GM12878 (cell line): ENCODE measurements at regions not wholly inside any gene's neighbourhood (a gene's known extent, or its start where the extent isn't known, plus 50 kb on each side); places are given as distances from the start of the nearest gene placed in this dataset.

ENCODE experiments used
- ATAC-seq: fragments of 200-7000 bp; cut with Tn5 transposase; 3 replicates; pipeline ENCODE4 v1.9.1; 2020; ENCODE audit warnings: mild to moderate bottlenecking, moderate library complexity
- BruUV-seq: library from RNA; stranded (reverse); fragments of 400-500 nt; replicated peaks from 2 replicates; lab custom pipeline; 2021; lab: Mats Ljungman, UMichigan
- CTCF ChIA-PET: fragments of 300-600 bp; sonication (Branson Sonifier 250); formaldehyde crosslinking; extraction: SDS; loops from one replicate; lab custom pipeline; 2021; ENCODE audit warnings: inconsistent platforms; lab: Yijun Ruan, JAX
- POLR2A ChIA-PET: fragments of 350-600 bp; formaldehyde crosslinking; extraction: SDS; loops from one replicate; lab custom pipeline; 2021; ENCODE audit warnings: inconsistent platforms; lab: Charles Lee
- RAD21 ChIA-PET: fragments of 300-600 bp; sonication (Branson Sonifier 250); formaldehyde crosslinking; loops from one replicate; lab custom pipeline; 2023; ENCODE audit warnings: antibody characterized with exemption; ENCODE audit not compliant: unreplicated experiment; lab: Charles Lee
- SMC1A ChIA-PET: fragments of 300-600 bp; sonication (Branson Sonifier 250); formaldehyde crosslinking; loops from one replicate; lab custom pipeline; 2023; ENCODE audit not compliant: unreplicated experiment, uncharacterized antibody; lab: Charles Lee
- DNase-seq: peaks from one replicate; pipeline ENCODE4 v3.0.0-alpha.2; 2011; ENCODE audit warnings: low read depth, low spot score
- FAIRE-seq: peaks from 3 replicates; lab custom pipeline; 2011; peaks lifted over from hg19 to GRCh38; lab: Jason Lieb, UNC
- H2AFZ ChIP-seq: 2 replicates; pipeline ENCODE4 v1.6.0; 2011; ENCODE audit warnings: low read depth, low read length, control low read depth; ENCODE audit not compliant: control insufficient read depth
- H3K27ac ChIP-seq: 2 replicates; pipeline ENCODE4 v1.5.1; 2011; ENCODE audit warnings: control low read depth; ENCODE audit not compliant: control insufficient read depth, insufficient read depth
- H3K27me3 ChIP-seq, 2 experiments: replicated peaks in 1 of 2; 2 replicates each; pipeline versions ENCODE4 v1.6.0 to v1.6.1; 2011; ENCODE audit warnings: low read length in 1 of 2; ENCODE audit not compliant: control insufficient read depth in 2 of 2, insufficient read depth in 2 of 2
- H3K36me3 ChIP-seq, 2 experiments: 2 replicates each; pipeline ENCODE4 v1.5.1; 2011; ENCODE audit warnings: low read length in 1 of 2; ENCODE audit not compliant: control insufficient read depth in 2 of 2, insufficient read depth in 2 of 2
- H3K4me1 ChIP-seq: 2 replicates; pipeline ENCODE4 v1.6.1; 2011; ENCODE audit warnings: mild to moderate bottlenecking, low read length, moderate library complexity, mixed read lengths; ENCODE audit not compliant: control insufficient read depth, insufficient read depth
- H3K4me2 ChIP-seq: 2 replicates; pipeline ENCODE4 v1.6.0; 2011; ENCODE audit warnings: control low read depth; ENCODE audit not compliant: control insufficient read depth, insufficient read depth
- H3K4me3 ChIP-seq: fragments of 200-600 bp; sonication (generic); 2 replicates; pipeline ENCODE4 v1.5.1; 2016
- H3K79me2 ChIP-seq: 2 replicates; pipeline ENCODE4 v1.6.0; 2011; ENCODE audit warnings: low read length; ENCODE audit not compliant: control insufficient read depth, insufficient read depth
- H3K9ac ChIP-seq: 2 replicates; pipeline ENCODE4 v1.8.0; 2011; ENCODE audit warnings: low read length, control low read depth, mixed read lengths; ENCODE audit not compliant: control insufficient read depth, insufficient read depth
- H3K9me3 ChIP-seq: replicated peaks from 3 replicates; pipeline ENCODE4 v1.5.1; 2011; ENCODE audit warnings: mild to moderate bottlenecking, low read length; ENCODE audit not compliant: control insufficient read depth, insufficient read depth
- H4K20me1 ChIP-seq: 2 replicates; pipeline ENCODE4 v1.6.0; 2011; ENCODE audit not compliant: control insufficient read depth, insufficient read depth
- BRCA1 ChIP-seq: IDR thresholded peaks from 2 replicates; pipeline ENCODE4 v1.6.1; 2011; ENCODE audit warnings: low read depth, low read length, improper control_type of control experiment
- ESRRA ChIP-seq: IDR thresholded peaks from 2 replicates; pipeline ENCODE4 v1.6.1; 2012; ENCODE audit warnings: mild to moderate bottlenecking, low read length, improper control_type of control experiment
- HCFC1 ChIP-seq: fragments of 150-350 bp; IDR thresholded peaks from 2 replicates; pipeline ENCODE4 v1.6.1; 2014; ENCODE audit warnings: low read length
- NFYB ChIP-seq: IDR thresholded peaks from 2 replicates; pipeline ENCODE4 v1.6.1; 2011; ENCODE audit warnings: low read depth, mild to moderate bottlenecking, low read length, improper control_type of control experiment, moderate library complexity; ENCODE audit not compliant: insufficient read depth
- RAD21 ChIP-seq: IDR thresholded peaks from 2 replicates; pipeline ENCODE4 v1.6.1; 2011; ENCODE audit warnings: mild to moderate bottlenecking, low read depth, low read length, moderate library complexity; ENCODE audit not compliant: insufficient read depth
- SP1 ChIP-seq: IDR thresholded peaks from one replicate; pipeline ENCODE4 v1.6.1; 2011; ENCODE audit warnings: low read depth, low read length
- USF2 ChIP-seq: IDR thresholded peaks from 2 replicates; pipeline ENCODE4 v1.6.1; 2011; ENCODE audit warnings: low read depth, low read length, improper control_type of control experiment, borderline replicate concordance
- WGBS: methylation state at CpG from one replicate; pipeline ENCODE4 v1.1.6; 2016; ENCODE audit warnings: low lambda C conversion rate; ENCODE audit not compliant: insufficient replicate concordance, insufficient coverage; ENCODE audit errors: missing lambda C conversion rate; 5-methylcytosine and 5-hydroxymethylcytosine counted together
- in situ Hi-C: fragments of 300-500 bp; cut with MboI; formaldehyde crosslinking; loops from 9 replicates; pipeline ENCODE4 v1.14.3; 2018; ENCODE audit warnings: mixed read lengths
- intact Hi-C: fragments of 100-400 bp; cut with micrococcal nuclease; formaldehyde crosslinking; loops from one replicate; pipeline ENCODE4 v1.14.2; 2022; ENCODE audit not compliant: unreplicated experiment
- TF ChIP-seq, protein P1 (sequence below): fragments of 450-650 bp; formaldehyde crosslinking; IDR thresholded peaks from 2 replicates; pipeline ENCODE4 v1.5.0; 2022; ENCODE audit warnings: mild to moderate bottlenecking, missing genetic modification characterization
- TF ChIP-seq, protein P2 (sequence below): fragments of 450-650 bp; IDR thresholded peaks from 2 replicates; pipeline ENCODE4 v1.6.1; 2017; ENCODE audit warnings: low read depth, mild to moderate bottlenecking, moderate library complexity

DNA sequence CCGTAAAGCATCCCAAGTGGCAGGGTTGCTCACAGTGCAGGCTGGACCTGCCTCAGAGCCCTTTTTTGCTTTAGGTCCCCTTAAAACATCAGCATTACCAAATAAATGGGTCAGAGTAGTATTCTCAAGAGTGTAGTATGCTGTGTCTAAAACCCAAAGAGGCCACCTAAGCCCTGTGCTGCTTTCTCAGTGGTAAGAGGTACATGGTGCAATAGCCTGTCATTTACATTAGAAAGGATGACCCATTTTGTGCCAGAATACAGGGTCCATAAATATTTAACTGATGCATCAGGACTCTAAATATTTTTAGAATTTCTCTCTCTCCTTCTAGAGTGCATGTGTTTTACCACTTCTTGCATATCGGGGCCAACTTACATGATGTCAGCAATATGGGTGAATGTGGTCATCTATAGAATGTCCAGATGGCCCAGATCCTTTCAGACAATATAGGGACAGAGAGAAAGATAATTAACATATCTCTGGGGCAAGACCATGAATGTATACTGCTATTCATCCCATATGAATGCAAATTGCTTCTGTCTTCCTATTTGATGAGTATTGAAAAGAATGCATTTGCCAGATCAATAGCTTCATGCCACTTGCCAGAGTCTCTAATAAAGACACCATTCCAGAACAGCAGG is 329.2 kb downstream of the PMP22 start (continued):
- TF ChIP-seq, protein P1, sequence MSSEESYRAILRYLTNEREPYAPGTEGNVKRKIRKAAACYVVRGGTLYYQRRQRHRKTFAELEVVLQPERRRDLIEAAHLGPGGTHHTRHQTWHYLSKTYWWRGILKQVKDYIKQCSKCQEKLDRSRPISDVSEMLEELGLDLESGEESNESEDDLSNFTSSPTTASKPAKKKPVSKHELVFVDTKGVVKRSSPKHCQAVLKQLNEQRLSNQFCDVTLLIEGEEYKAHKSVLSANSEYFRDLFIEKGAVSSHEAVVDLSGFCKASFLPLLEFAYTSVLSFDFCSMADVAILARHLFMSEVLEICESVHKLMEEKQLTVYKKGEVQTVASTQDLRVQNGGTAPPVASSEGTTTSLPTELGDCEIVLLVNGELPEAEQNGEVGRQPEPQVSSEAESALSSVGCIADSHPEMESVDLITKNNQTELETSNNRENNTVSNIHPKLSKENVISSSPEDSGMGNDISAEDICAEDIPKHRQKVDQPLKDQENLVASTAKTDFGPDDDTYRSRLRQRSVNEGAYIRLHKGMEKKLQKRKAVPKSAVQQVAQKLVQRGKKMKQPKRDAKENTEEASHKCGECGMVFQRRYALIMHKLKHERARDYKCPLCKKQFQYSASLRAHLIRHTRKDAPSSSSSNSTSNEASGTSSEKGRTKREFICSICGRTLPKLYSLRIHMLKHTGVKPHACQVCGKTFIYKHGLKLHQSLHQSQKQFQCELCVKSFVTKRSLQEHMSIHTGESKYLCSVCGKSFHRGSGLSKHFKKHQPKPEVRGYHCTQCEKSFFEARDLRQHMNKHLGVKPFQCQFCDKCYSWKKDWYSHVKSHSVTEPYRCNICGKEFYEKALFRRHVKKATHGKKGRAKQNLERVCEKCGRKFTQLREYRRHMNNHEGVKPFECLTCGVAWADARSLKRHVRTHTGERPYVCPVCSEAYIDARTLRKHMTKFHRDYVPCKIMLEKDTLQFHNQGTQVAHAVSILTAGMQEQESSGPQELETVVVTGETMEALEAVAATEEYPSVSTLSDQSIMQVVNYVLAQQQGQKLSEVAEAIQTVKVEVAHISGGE (CRISPR knock-in tag): no peak
- TF ChIP-seq, protein P2, sequence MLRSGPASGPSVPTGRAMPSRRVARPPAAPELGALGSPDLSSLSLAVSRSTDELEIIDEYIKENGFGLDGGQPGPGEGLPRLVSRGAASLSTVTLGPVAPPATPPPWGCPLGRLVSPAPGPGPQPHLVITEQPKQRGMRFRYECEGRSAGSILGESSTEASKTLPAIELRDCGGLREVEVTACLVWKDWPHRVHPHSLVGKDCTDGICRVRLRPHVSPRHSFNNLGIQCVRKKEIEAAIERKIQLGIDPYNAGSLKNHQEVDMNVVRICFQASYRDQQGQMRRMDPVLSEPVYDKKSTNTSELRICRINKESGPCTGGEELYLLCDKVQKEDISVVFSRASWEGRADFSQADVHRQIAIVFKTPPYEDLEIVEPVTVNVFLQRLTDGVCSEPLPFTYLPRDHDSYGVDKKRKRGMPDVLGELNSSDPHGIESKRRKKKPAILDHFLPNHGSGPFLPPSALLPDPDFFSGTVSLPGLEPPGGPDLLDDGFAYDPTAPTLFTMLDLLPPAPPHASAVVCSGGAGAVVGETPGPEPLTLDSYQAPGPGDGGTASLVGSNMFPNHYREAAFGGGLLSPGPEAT: no peak
- TF ChIP-seq RAD21 (no peak), ESRRA (no peak)

DNA sequence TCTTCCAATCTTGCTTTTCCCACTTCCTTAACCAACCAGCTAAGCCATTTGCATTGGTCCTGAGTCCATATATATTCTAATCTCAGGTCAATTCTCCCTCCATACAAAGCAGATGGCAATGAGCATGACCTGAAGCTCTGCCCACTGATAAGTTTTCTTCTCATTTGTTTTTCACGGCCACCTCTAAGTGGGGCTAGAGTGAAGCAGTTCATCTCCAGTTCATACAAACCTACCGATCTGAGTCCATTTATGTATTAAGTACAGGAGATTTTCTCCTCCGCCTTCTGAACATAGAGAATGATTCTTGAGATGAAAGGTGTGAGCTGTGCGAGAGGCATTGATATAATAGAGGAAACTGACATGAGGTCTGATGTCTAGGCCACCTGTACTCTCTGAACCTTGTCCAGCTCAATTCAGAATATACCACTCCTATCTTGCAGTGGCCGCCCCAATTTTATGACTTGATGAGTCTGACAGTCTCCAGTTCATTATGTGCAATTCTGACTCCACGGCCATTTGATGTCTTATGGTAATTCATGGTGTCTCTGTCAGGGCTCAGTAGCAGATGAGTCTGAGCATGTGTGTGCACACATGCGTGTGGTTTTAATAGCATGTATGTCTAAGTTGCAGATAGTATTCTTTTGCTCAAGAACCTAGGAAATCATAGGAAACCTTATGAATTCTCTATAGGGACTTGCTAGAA is 329.8 kb downstream of the PMP22 start:
- Histone ChIP-seq H3K79me2 (no peaks in the 10 kb centered on the region), H3K4me2 (no peak overlapping the region), H3K4me1 (no peaks in the 10 kb centered on the region), H3K9ac (no peak overlapping the region), H3K27me3 (no peaks in the 10 kb centered on the region), H2AFZ (no peak overlapping the region), H4K20me1 (no peaks in the 10 kb centered on the region), H3K4me3 (no peak overlapping the region), H3K36me3 (no peaks in the 10 kb centered on the region), H3K27ac (no peak overlapping the region), H3K9me3 (no peaks in the 10 kb centered on the region)
- POLR2A ChIA-PET: no interaction called here
- SMC1A ChIA-PET: no interaction called here
- ATAC-seq: no peak
- BruUV-seq: no TSS peak
- intact Hi-C loops: no loop called here
- CTCF ChIA-PET: no interaction called here
- RAD21 ChIA-PET: no interaction called here
- TF ChIP-seq BRCA1 (no peak), HCFC1 (no peak), SP1 (no peak), NFYB (no peak), USF2 (no peak)
- in situ Hi-C loops: no loop called here
- WGBS: 34% methylated on average over 7 of the region's 7 CpGs
- no peak for DNase-seq
- FAIRE-seq: no peak
